H9 (cell line): ENCODE measurements at regions not wholly inside any gene's neighbourhood (a gene's known extent, or its start where the extent isn't known, plus 50 kb on each side); places are given as distances from the start of the nearest gene placed in this dataset.
"Not testable (repeated sequence)": the region's sequence is repeated elsewhere in the genome, so short reads cannot be mapped to it uniquely, and the experiment has no call there.

ENCODE experiments used
- DNase-seq: peaks from one replicate; pipeline ENCODE4 v3.0.0-alpha.2; 2017
- H2AFZ ChIP-seq: one replicate; pipeline ENCODE4 v1.6.1; 2013; ENCODE audit warnings: mild to moderate bottlenecking, low read length, control low read depth, moderate library complexity
- H2AK5ac ChIP-seq: 2 replicates; pipeline ENCODE4 v1.6.1; 2013; ENCODE audit warnings: low read length, control low read depth, mixed read lengths; ENCODE audit not compliant: insufficient read length
- H2BK120ac ChIP-seq: one replicate; pipeline ENCODE4 v1.6.1; 2013; ENCODE audit warnings: low read depth, mild to moderate bottlenecking, low read length, control low read depth, inconsistent platforms; ENCODE audit not compliant: poor library complexity, severe bottlenecking
- H2BK12ac ChIP-seq: 2 replicates; pipeline ENCODE4 v1.6.1; 2013; ENCODE audit warnings: low read length, control low read depth, mixed read lengths, low read depth; ENCODE audit not compliant: insufficient read length
- H2BK15ac ChIP-seq: 2 replicates; pipeline ENCODE4 v1.6.1; 2013; ENCODE audit warnings: low read depth, low read length, control low read depth
- H2BK20ac ChIP-seq: one replicate; pipeline ENCODE4 v1.6.1; 2013; ENCODE audit warnings: low read depth, mild to moderate bottlenecking, low read length, control low read depth, inconsistent platforms; ENCODE audit not compliant: poor library complexity, severe bottlenecking
- H2BK5ac ChIP-seq: 2 replicates; pipeline ENCODE4 v1.6.1; 2013; ENCODE audit warnings: low read length, control low read depth, mixed read lengths; ENCODE audit not compliant: insufficient read length
- H3K14ac ChIP-seq: 2 replicates; pipeline ENCODE4 v1.6.1; 2013; ENCODE audit warnings: low read length, control low read depth; ENCODE audit not compliant: insufficient read depth
- H3K18ac ChIP-seq: 2 replicates; pipeline ENCODE4 v1.6.1; 2013; ENCODE audit warnings: low read depth, mild to moderate bottlenecking, mixed read lengths, low read length, control low read depth; ENCODE audit not compliant: insufficient read length
- H3K23ac ChIP-seq: 2 replicates; pipeline ENCODE4 v1.6.1; 2013; ENCODE audit warnings: low read length, control low read depth, mixed read lengths, low read depth; ENCODE audit not compliant: insufficient read length
- H3K23me2 ChIP-seq: 2 replicates; pipeline ENCODE4 v1.6.1; 2013; ENCODE audit warnings: low read depth, mild to moderate bottlenecking, mixed read lengths, low read length, control low read depth; ENCODE audit not compliant: insufficient read length, poor library complexity, severe bottlenecking
- H3K27ac ChIP-seq: 2 replicates; pipeline ENCODE4 v1.5.1; 2013; ENCODE audit warnings: low read length, control low read depth, mixed read lengths, low read depth; ENCODE audit not compliant: insufficient read length
- H3K27me3 ChIP-seq: 2 replicates; pipeline ENCODE4 v1.6.1; 2013; ENCODE audit warnings: low read length, control low read depth, inconsistent platforms; ENCODE audit not compliant: insufficient read depth
- H3K4ac ChIP-seq: 2 replicates; pipeline ENCODE4 v1.6.1; 2013; ENCODE audit warnings: low read depth, mild to moderate bottlenecking, control low read depth, inconsistent platforms, low read length, moderate library complexity
- H3K4me1 ChIP-seq: 2 replicates; pipeline ENCODE4 v1.6.1; 2013; ENCODE audit warnings: low read length, control low read depth, inconsistent platforms; ENCODE audit not compliant: insufficient read depth
- H3K4me2 ChIP-seq: 2 replicates; pipeline ENCODE4 v1.6.1; 2013; ENCODE audit warnings: low read length, control low read depth, mixed read lengths; ENCODE audit not compliant: insufficient read length, insufficient read depth
- H3K56ac ChIP-seq: 2 replicates; pipeline ENCODE4 v1.6.1; 2013; ENCODE audit warnings: low read depth, mild to moderate bottlenecking, mixed read lengths, low read length, control low read depth; ENCODE audit not compliant: insufficient read length
- H3K79me1 ChIP-seq: 2 replicates; pipeline ENCODE4 v1.6.1; 2013; ENCODE audit warnings: low read depth, mild to moderate bottlenecking, moderate library complexity, low read length, control low read depth, inconsistent platforms; ENCODE audit not compliant: insufficient read depth, poor library complexity, severe bottlenecking
- H3K79me2 ChIP-seq: 2 replicates; pipeline ENCODE4 v1.6.1; 2013; ENCODE audit warnings: low read length, control low read depth, inconsistent platforms; ENCODE audit not compliant: insufficient read depth
- H3K9ac ChIP-seq: 2 replicates; pipeline ENCODE4 v1.6.1; 2013; ENCODE audit warnings: low read length, control low read depth, mixed read lengths; ENCODE audit not compliant: insufficient read length; ENCODE audit errors: extremely low read depth
- H3K9me3 ChIP-seq: one replicate; pipeline ENCODE4 v1.6.1; 2013; ENCODE audit warnings: low read depth, low read length, inconsistent platforms; ENCODE audit not compliant: control insufficient read depth
- H3T11ph ChIP-seq: one replicate; pipeline ENCODE4 v1.6.1; 2013; ENCODE audit warnings: mild to moderate bottlenecking, low read length, control low read depth, inconsistent platforms
- H4K20me1 ChIP-seq: one replicate; pipeline ENCODE4 v1.6.1; 2013; ENCODE audit not compliant: control insufficient read depth, insufficient read length, insufficient read depth
- H4K5ac ChIP-seq: 2 replicates; pipeline ENCODE4 v1.6.1; 2013; ENCODE audit warnings: low read depth, mild to moderate bottlenecking, mixed read lengths, low read length, control low read depth; ENCODE audit not compliant: insufficient read length
- H4K8ac ChIP-seq: replicated peaks from 2 replicates; pipeline ENCODE4 v1.6.1; 2013; ENCODE audit warnings: low read length, control low read depth, mixed read lengths, low read depth; ENCODE audit not compliant: insufficient read length
- H4K91ac ChIP-seq: 2 replicates; pipeline ENCODE4 v1.6.1; 2013; ENCODE audit warnings: low read depth, mild to moderate bottlenecking, moderate library complexity, mixed read lengths, low read length, control low read depth; ENCODE audit not compliant: insufficient read length
- H3K27ac Mint-ChIP-seq, 3 experiments: 2 replicates in 2 of 3; 3 replicates in 1 of 3; pipeline ENCODE4 v1.8.0; 2020 to 2021; ENCODE audit warnings: mixed read lengths in 3 of 3, mild to moderate bottlenecking in 1 of 3, moderate library complexity in 1 of 3
- H3K27me3 Mint-ChIP-seq: 2 replicates; pipeline ENCODE4 v1.8.0; 2021; ENCODE audit warnings: low read depth, mild to moderate bottlenecking, moderate library complexity, mixed read lengths
- H3K36me3 Mint-ChIP-seq, 3 experiments: 2 replicates in 2 of 3; 3 replicates in 1 of 3; pipeline ENCODE4 v1.8.0; 2020 to 2021; ENCODE audit warnings: low read depth in 3 of 3, mixed read lengths in 3 of 3; ENCODE audit not compliant: insufficient read depth in 1 of 3
- H3K4me1 Mint-ChIP-seq, 2 experiments: 2 replicates each; pipeline ENCODE4 v1.8.0; 2020; ENCODE audit warnings: mixed read lengths in 2 of 2
- H3K4me3 Mint-ChIP-seq, 2 experiments: 2 replicates in 1 of 2; 3 replicates in 1 of 2; pipeline ENCODE4 v1.8.0; 2020 to 2021; ENCODE audit warnings: mild to moderate bottlenecking in 2 of 2, mixed read lengths in 2 of 2, moderate library complexity in 1 of 2
- H3K9me3 Mint-ChIP-seq, 2 experiments: 2 replicates in 1 of 2; 3 replicates in 1 of 2; pipeline ENCODE4 v1.8.0; 2020; ENCODE audit warnings: mild to moderate bottlenecking in 2 of 2, mixed read lengths in 2 of 2, moderate library complexity in 1 of 2
- CTCF ChIP-seq: fragments of 200-600 bp; sonication (generic); conservative IDR thresholded peaks from 3 replicates; pipeline ENCODE4 v1.8.0; 2021; ENCODE audit warnings: antibody characterized with exemption, mild to moderate bottlenecking
- whole genome bisulfite sequencing: extraction: QIAGEN DNeasy Blood & Tissue Kit; methylation state at CpG from one replicate; pipeline ENCODE4 v1.1.7; 2013; ENCODE audit warnings: missing lambda C conversion rate, low lambda C conversion rate, mixed read lengths; ENCODE audit not compliant: insufficient read length; ENCODE audit errors: extremely low coverage; 5-methylcytosine and 5-hydroxymethylcytosine counted together

- Histone ChIP-seq H3T11ph (no peak overlapping the region), H3K23ac (no peak overlapping the region), H3K79me2 (no peaks in the 10 kb centered on the region), H2AFZ (no peak overlapping the region), H3K4ac (no peak overlapping the region), H3K27me3 (no peaks in the 10 kb centered on the region), H3K9me3 (no peaks in the 10 kb centered on the region), H2BK12ac (no peak overlapping the region), H3K14ac (no peak overlapping the region), H2BK20ac (no peak overlapping the region), H2BK5ac (no peak overlapping the region), H4K91ac (no peak overlapping the region), H3K27ac (no peak overlapping the region), H3K56ac (no peak overlapping the region), H2BK120ac (no peak overlapping the region), H3K9ac (no peak overlapping the region), H3K79me1 (no peaks in the 10 kb centered on the region), H3K4me2 (no peak overlapping the region), H2BK15ac (no peak overlapping the region), H4K20me1 (no peaks in the 10 kb centered on the region), H3K4me1 (no peaks in the 10 kb centered on the region; the same call in 1 of the 2 replicates), H4K5ac (no peak overlapping the region), H3K18ac (no peak overlapping the region), H4K8ac (no peak overlapping the region), H3K23me2 (no peaks in the 10 kb centered on the region), H2AK5ac (no peak overlapping the region)
- DNase-seq: no peak
- peaks cover 11 to 29% (median 27%) of the 10 kb centered on the region in 3 experiments for H3K36me3 Mint-ChIP-seq
- peaks cover 6 to 7% of the 10 kb centered on the region in 2 experiments for H3K4me1 Mint-ChIP-seq
- H3K27me3 Mint-ChIP-seq: no peaks in the 10 kb centered on the region
- TF ChIP-seq CTCF: no peak
- no peak overlapping the region for H3K27ac Mint-ChIP-seq
- no peak overlapping the region for H3K4me3 Mint-ChIP-seq
- H3K9me3 Mint-ChIP-seq: peaks cover 21 to 22% of the 10 kb centered on the region in 2 experiments
Measured at GRCh38 chr1:83052865-83053264, 946.1 kb downstream of the TTLL7 start.

GRCh38 chr1:83051053-83051452 is 947.9 kb downstream of the TTLL7 start:
- Mint-ChIP-seq H3K36me3 (peaks cover 11 to 29% (median 27%) of the 10 kb centered on the region in 3 experiments), H3K9me3 (peaks cover 21 to 22% of the 10 kb centered on the region in 2 experiments)
- not testable (repeated sequence) for H3K4me1 Mint-ChIP-seq, H3K4me1 ChIP-seq, H2BK12ac ChIP-seq, H3K27me3 ChIP-seq, H2BK20ac ChIP-seq, H3K79me1 ChIP-seq, H3K9ac ChIP-seq, H3K4ac ChIP-seq, H4K8ac ChIP-seq, DNase-seq, H4K20me1 ChIP-seq, H2AFZ ChIP-seq, H3K9me3 ChIP-seq, H3K18ac ChIP-seq, H4K5ac ChIP-seq, H4K91ac ChIP-seq, H2BK120ac ChIP-seq, H3K14ac ChIP-seq, H3K23ac ChIP-seq, H2BK5ac ChIP-seq, H3K27ac Mint-ChIP-seq, H3K56ac ChIP-seq, H3K27me3 Mint-ChIP-seq, H3K79me2 ChIP-seq, H3K4me2 ChIP-seq, H2BK15ac ChIP-seq, H3T11ph ChIP-seq, H3K23me2 ChIP-seq, H3K4me3 Mint-ChIP-seq, H2AK5ac ChIP-seq, H3K27ac ChIP-seq
- WGBS: no CpG with 5 or more reads among the region's 3 CpGs
